CD4-positive, alpha-beta memory T cell (primary cell): ENCODE measurements at regions not wholly inside any gene's neighbourhood (a gene's known extent, or its start where the extent isn't known, plus 50 kb on each side); places are given as distances from the start of the nearest gene placed in this dataset.

Source experiments
- CTCF ChIA-PET: fragments of 350-600 bp; sonication (Branson Sonifier 250); formaldehyde crosslinking; loops from one replicate; lab custom pipeline; 2021; ENCODE audit warnings: inconsistent platforms; ENCODE audit not compliant: partially characterized antibody; lab: Charles Lee
- POLR2A ChIA-PET: fragments of 350-600 bp; sonication (Branson Sonifier 250); formaldehyde crosslinking; loops from one replicate; lab custom pipeline; 2021; ENCODE audit not compliant: partially characterized antibody; lab: Charles Lee
- DNase-seq, 5 donors: peaks; one replicate each; pipeline versions ENCODE4 v3.0.0 to v3.0.0-alpha.2; 2020 to 2022; ENCODE audit warnings: mixed read lengths in 1 of 5
- H3K27ac ChIP-seq: one replicate; pipeline ENCODE4 v1.7.0; 2013; ENCODE audit warnings: low read depth, low read length
- H3K27me3 ChIP-seq: 2 replicates; pipeline ENCODE4 v1.7.0; 2013; ENCODE audit warnings: mild to moderate bottlenecking, low read length, moderate library complexity; ENCODE audit not compliant: insufficient read depth
- H3K36me3 ChIP-seq: 2 replicates; pipeline ENCODE4 v1.7.0; 2013; ENCODE audit warnings: mild to moderate bottlenecking, low read length, moderate library complexity; ENCODE audit not compliant: insufficient read depth
- H3K4me1 ChIP-seq: 2 replicates; pipeline ENCODE4 v1.7.0; 2013; ENCODE audit warnings: mild to moderate bottlenecking, low read length, moderate library complexity; ENCODE audit not compliant: insufficient read depth
- H3K4me3 ChIP-seq, 2 donors: one replicate each; pipeline ENCODE4 v1.7.0; 2013; ENCODE audit warnings: low read length in 2 of 2, mild to moderate bottlenecking in 1 of 2
- H3K9me3 ChIP-seq, 2 donors: one replicate each; pipeline ENCODE4 v1.7.0; 2013; ENCODE audit warnings: low read length in 2 of 2, control low read depth in 1 of 2; ENCODE audit not compliant: control insufficient read depth in 1 of 2
- H3K27ac Mint-ChIP-seq, 7 donors: one replicate each; pipeline ENCODE4 v1.8.0; 2020 to 2021; ENCODE audit warnings: mixed read lengths in 7 of 7, mild to moderate bottlenecking in 6 of 7, inconsistent platforms in 3 of 7, moderate library complexity in 3 of 7
- H3K27me3 Mint-ChIP-seq, 2 donors: one replicate each; pipeline ENCODE4 v1.8.0; 2020 to 2021; ENCODE audit warnings: mixed read lengths in 2 of 2
- H3K36me3 Mint-ChIP-seq, 2 donors: one replicate each; pipeline ENCODE4 v1.8.0; 2020 to 2021; ENCODE audit warnings: mixed read lengths in 2 of 2, inconsistent platforms in 1 of 2, mild to moderate bottlenecking in 1 of 2
- H3K4me1 Mint-ChIP-seq, 4 donors: one replicate each; pipeline ENCODE4 v1.8.0; 2020 to 2021; ENCODE audit warnings: mixed read lengths in 4 of 4, mild to moderate bottlenecking in 1 of 4
- H3K4me3 Mint-ChIP-seq, 8 donors: one replicate each; pipeline ENCODE4 v1.8.0; 2020 to 2021; ENCODE audit warnings: mixed read lengths in 8 of 8, mild to moderate bottlenecking in 7 of 8, moderate library complexity in 6 of 8, inconsistent platforms in 3 of 8
- H3K9me3 Mint-ChIP-seq, 8 donors: one replicate each; pipeline ENCODE4 v1.8.0; 2020 to 2021; ENCODE audit warnings: mixed read lengths in 8 of 8, mild to moderate bottlenecking in 5 of 8, inconsistent platforms in 3 of 8, moderate library complexity in 1 of 8
- intact Hi-C: fragments of 100-400 bp; cut with micrococcal nuclease; formaldehyde crosslinking; loops from one replicate; pipeline ENCODE4 v1.15.1; 2023

- ChIA-PET POLR2A (no interaction called here), CTCF (no interaction called here)
- Mint-ChIP-seq H3K36me3 (no peaks in the 10 kb centered on the region), H3K4me1 (no peaks in the 10 kb centered on the region), H3K9me3 (peaks cover 0 to 6% (median 1%) of the 10 kb centered on the region in 8 donors), H3K27me3 (no peaks in the 10 kb centered on the region), H3K27ac (no peak overlapping the region), H3K4me3 (no peak overlapping the region)
- Histone ChIP-seq H3K4me3 (no peak overlapping the region), H3K27me3 (no peaks in the 10 kb centered on the region), H3K36me3 (no peaks in the 10 kb centered on the region), H3K9me3 (no peaks in the 10 kb centered on the region), H3K27ac (no peak overlapping the region), H3K4me1 (no peaks in the 10 kb centered on the region)
- intact Hi-C loops, result no loop called here
- no peak for DNase-seq
Measured at GRCh38 chr4:14117575-14118238, 490.2 kb upstream of the BOD1L1 start.

GRCh38 chr4:14124816-14125215 lies 497.3 kb upstream of the BOD1L1 start:
- POLR2A ChIA-PET, result no interaction called here
- no peak for DNase-seq
- Mint-ChIP-seq H3K4me3 (no peak overlapping the region), H3K36me3 (no peaks in the 10 kb centered on the region), H3K9me3 (peaks cover 0 to 2% (median 0%) of the 10 kb centered on the region in 8 donors), H3K27me3 (no peaks in the 10 kb centered on the region), H3K4me1 (no peaks in the 10 kb centered on the region), H3K27ac (no peak overlapping the region)
- no peaks in the 10 kb centered on the region for H3K36me3 ChIP-seq
- intact Hi-C loops, result no loop called here
- no peaks in the 10 kb centered on the region for H3K9me3 ChIP-seq
- no peak overlapping the region for H3K27ac ChIP-seq
- H3K4me3 ChIP-seq, result no peak overlapping the region
- no peaks in the 10 kb centered on the region for H3K27me3 ChIP-seq
- H3K4me1 ChIP-seq, result no peaks in the 10 kb centered on the region
- CTCF ChIA-PET, result no interaction called here

GRCh38 chr4:14125375-14126129 lies 498.0 kb upstream of the BOD1L1 start:
- Histone ChIP-seq H3K9me3 (no peaks in the 10 kb centered on the region), H3K27ac (no peak overlapping the region), H3K4me3 (no peak overlapping the region), H3K27me3 (no peaks in the 10 kb centered on the region), H3K4me1 (no peaks in the 10 kb centered on the region), H3K36me3 (no peaks in the 10 kb centered on the region)
- CTCF ChIA-PET, result no interaction called here
- intact Hi-C loops, result no loop called here
- no peak for DNase-seq
- Mint-ChIP-seq H3K36me3 (no peaks in the 10 kb centered on the region), H3K4me3 (no peak overlapping the region), H3K4me1 (no peaks in the 10 kb centered on the region), H3K9me3 (peaks cover 0 to 2% (median 0%) of the 10 kb centered on the region in 8 donors), H3K27ac (no peak overlapping the region), H3K27me3 (no peaks in the 10 kb centered on the region)
- POLR2A ChIA-PET, result no interaction called here

- H3K4me1 Mint-ChIP-seq, result no peaks in the 10 kb centered on the region
- Histone ChIP-seq H3K9me3 (no peaks in the 10 kb centered on the region), H3K27ac (no peak overlapping the region), H3K36me3 (no peaks in the 10 kb centered on the region), H3K4me1 (no peaks in the 10 kb centered on the region), H3K27me3 (no peaks in the 10 kb centered on the region), H3K4me3 (no peak overlapping the region)
- no peak overlapping the region for H3K27ac Mint-ChIP-seq
- H3K36me3 Mint-ChIP-seq, result no peaks in the 10 kb centered on the region
- H3K9me3 Mint-ChIP-seq, result peaks cover 0 to 2% (median 0%) of the 10 kb centered on the region in 8 donors
- CTCF ChIA-PET, result no interaction called here
- peaks cover 0 to 3% of the 10 kb centered on the region in 2 donors for H3K27me3 Mint-ChIP-seq
- POLR2A ChIA-PET, result no interaction called here
- H3K4me3 Mint-ChIP-seq, result no peak overlapping the region
- intact Hi-C loops, result no loop called here
- no peak for DNase-seq
Measured at GRCh38 chr4:14130551-14130950, 503.0 kb upstream of the BOD1L1 start.

DNA sequence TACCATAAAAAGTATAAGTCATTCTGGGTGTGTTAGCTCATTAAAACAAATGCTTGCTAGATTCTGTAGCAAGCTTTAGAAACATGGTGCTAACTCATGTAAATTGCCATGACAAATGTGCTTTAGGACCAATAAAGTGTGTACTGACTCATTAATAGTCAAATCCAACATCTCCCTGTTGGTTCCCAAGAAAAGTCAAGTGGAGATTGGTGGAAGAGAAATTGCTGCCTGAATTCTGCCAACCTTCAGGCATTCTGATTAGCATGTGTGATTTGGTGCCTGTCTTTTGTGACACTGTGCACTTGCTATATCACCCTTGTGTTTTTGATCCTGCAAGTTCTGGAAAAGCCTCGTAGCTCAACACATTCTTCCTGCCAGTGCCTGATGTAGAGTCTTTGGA lies 503.8 kb upstream of the BOD1L1 start:
- no peaks in the 10 kb centered on the region for H3K36me3 Mint-ChIP-seq

DNA sequence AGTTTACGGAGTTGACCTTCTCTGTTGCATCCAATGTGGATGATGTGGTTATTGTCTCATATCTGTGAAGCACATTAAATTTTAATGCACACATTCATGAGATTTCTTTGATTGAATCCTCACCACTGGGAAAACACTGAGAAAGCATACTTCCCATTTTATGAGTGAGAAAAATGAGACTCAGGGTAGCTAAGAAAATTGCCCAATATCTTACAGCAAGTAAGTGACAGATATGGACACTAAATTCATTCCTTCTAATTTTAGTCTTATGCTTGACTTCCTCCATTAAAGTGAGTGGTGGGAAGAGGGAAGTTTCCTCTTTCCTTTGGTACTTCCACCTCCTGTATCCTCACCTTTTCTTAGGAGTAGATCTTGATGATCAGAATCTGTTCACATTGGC lies 504.8 kb upstream of the BOD1L1 start:
- Histone ChIP-seq H3K27ac (no peak overlapping the region), H3K27me3 (no peaks in the 10 kb centered on the region), H3K4me1 (no peaks in the 10 kb centered on the region), H3K36me3 (no peaks in the 10 kb centered on the region), H3K4me3 (no peak overlapping the region), H3K9me3 (no peaks in the 10 kb centered on the region)
- intact Hi-C loops, result no loop called here
- POLR2A ChIA-PET, result no interaction called here
- DNase-seq, result no peak
- CTCF ChIA-PET, result no interaction called here
- no peaks in the 10 kb centered on the region for H3K36me3 Mint-ChIP-seq
- no peak overlapping the region for H3K27ac Mint-ChIP-seq
- no peaks in the 10 kb centered on the region for H3K4me1 Mint-ChIP-seq
- peaks cover 0 to 2% (median 0%) of the 10 kb centered on the region in 8 donors for H3K9me3 Mint-ChIP-seq
- H3K27me3 Mint-ChIP-seq, result peaks cover 0 to 3% of the 10 kb centered on the region in 2 donors
- no peak overlapping the region for H3K4me3 Mint-ChIP-seq

More for the DNA sequence above, 503.8 kb upstream of the BOD1L1 start:
- ChIA-PET POLR2A (no interaction called here), CTCF (no interaction called here)
- Mint-ChIP-seq H3K4me3 (no peak overlapping the region), H3K27ac (no peak overlapping the region), H3K4me1 (no peaks in the 10 kb centered on the region), H3K9me3 (peaks cover 0 to 2% (median 0%) of the 10 kb centered on the region in 8 donors), H3K27me3 (peaks cover 0 to 3% of the 10 kb centered on the region in 2 donors)
- no peak overlapping the region for H3K27ac ChIP-seq
- no peaks in the 10 kb centered on the region for H3K4me1 ChIP-seq
- no peak overlapping the region for H3K4me3 ChIP-seq
- no peaks in the 10 kb centered on the region for H3K9me3 ChIP-seq
- intact Hi-C loops, result no loop called here
- no peaks in the 10 kb centered on the region for H3K27me3 ChIP-seq
- no peak for DNase-seq
- H3K36me3 ChIP-seq, result no peaks in the 10 kb centered on the region

GRCh38 chr4:14138106-14138505 lies 510.6 kb upstream of the BOD1L1 start:
- intact Hi-C loops, result no loop called here
- Histone ChIP-seq H3K27me3 (no peaks in the 10 kb centered on the region), H3K27ac (no peak overlapping the region), H3K4me1 (no peaks in the 10 kb centered on the region), H3K9me3 (no peaks in the 10 kb centered on the region), H3K4me3 (no peak overlapping the region), H3K36me3 (no peaks in the 10 kb centered on the region)
- CTCF ChIA-PET, result no interaction called here
- H3K27ac Mint-ChIP-seq, result no peak overlapping the region
- H3K9me3 Mint-ChIP-seq, result peaks cover 0 to 2% (median 0%) of the 10 kb centered on the region in 8 donors
- POLR2A ChIA-PET, result no interaction called here
- DNase-seq, result no peak
- H3K4me3 Mint-ChIP-seq, result no peak overlapping the region
- peaks cover 0 to 3% of the 10 kb centered on the region in 2 donors for H3K27me3 Mint-ChIP-seq
- H3K4me1 Mint-ChIP-seq, result no peaks in the 10 kb centered on the region
- no peaks in the 10 kb centered on the region for H3K36me3 Mint-ChIP-seq
